Type B pancreatic cell (in vitro differentiated cells): ENCODE measurements at regions not wholly inside any gene's neighbourhood (a gene's known extent, or its start where the extent isn't known, plus 50 kb on each side); places are given as distances from the start of the nearest gene placed in this dataset.
"Not testable (repeated sequence)": the region's sequence is repeated elsewhere in the genome, so short reads cannot be mapped to it uniquely, and the experiment has no call there.

Experiments used
- DNase-seq: peaks from one replicate; pipeline ENCODE4 v3.0.0; 2021; ENCODE audit warnings: mixed read lengths; ENCODE audit not compliant: unreplicated experiment; ENCODE audit errors: extremely low spot score
- H3K27ac Mint-ChIP-seq: 2 replicates; pipeline ENCODE4 v1.8.0; 2021; ENCODE audit warnings: mild to moderate bottlenecking, mixed read lengths
- H3K27me3 Mint-ChIP-seq: 2 replicates; pipeline ENCODE4 v1.8.0; 2021; ENCODE audit warnings: mixed read lengths
- H3K36me3 Mint-ChIP-seq: 2 replicates; pipeline ENCODE4 v1.8.0; 2021; ENCODE audit warnings: mixed read lengths
- H3K4me1 Mint-ChIP-seq: one replicate; pipeline ENCODE4 v1.8.0; 2021; ENCODE audit warnings: mixed read lengths; ENCODE audit not compliant: unreplicated experiment
- H3K4me3 Mint-ChIP-seq: 2 replicates; pipeline ENCODE4 v1.8.0; 2021; ENCODE audit warnings: mild to moderate bottlenecking, mixed read lengths
- H3K9me3 Mint-ChIP-seq: 2 replicates; pipeline ENCODE4 v1.8.0; 2021; ENCODE audit warnings: mixed read lengths
- CTCF ChIP-seq: fragments of 200-600 bp; sonication (generic); conservative IDR thresholded peaks from 2 replicates; pipeline ENCODE4 v1.5.0; 2021; ENCODE audit warnings: antibody characterized with exemption, mild to moderate bottlenecking

- Mint-ChIP-seq H3K4me1 (no peaks in the 10 kb centered on the region), H3K4me3 (no peak overlapping the region), H3K36me3 (no peaks in the 10 kb centered on the region), H3K27me3 (no peaks in the 10 kb centered on the region), H3K27ac (no peak overlapping the region), H3K9me3 (no peaks in the 10 kb centered on the region)
- DNase-seq, result no peak
- no peak for TF ChIP-seq CTCF
Measured at GRCh38 chr4:94063084-94063483, 144.6 kb upstream of the SMARCAD1 start.

DNA sequence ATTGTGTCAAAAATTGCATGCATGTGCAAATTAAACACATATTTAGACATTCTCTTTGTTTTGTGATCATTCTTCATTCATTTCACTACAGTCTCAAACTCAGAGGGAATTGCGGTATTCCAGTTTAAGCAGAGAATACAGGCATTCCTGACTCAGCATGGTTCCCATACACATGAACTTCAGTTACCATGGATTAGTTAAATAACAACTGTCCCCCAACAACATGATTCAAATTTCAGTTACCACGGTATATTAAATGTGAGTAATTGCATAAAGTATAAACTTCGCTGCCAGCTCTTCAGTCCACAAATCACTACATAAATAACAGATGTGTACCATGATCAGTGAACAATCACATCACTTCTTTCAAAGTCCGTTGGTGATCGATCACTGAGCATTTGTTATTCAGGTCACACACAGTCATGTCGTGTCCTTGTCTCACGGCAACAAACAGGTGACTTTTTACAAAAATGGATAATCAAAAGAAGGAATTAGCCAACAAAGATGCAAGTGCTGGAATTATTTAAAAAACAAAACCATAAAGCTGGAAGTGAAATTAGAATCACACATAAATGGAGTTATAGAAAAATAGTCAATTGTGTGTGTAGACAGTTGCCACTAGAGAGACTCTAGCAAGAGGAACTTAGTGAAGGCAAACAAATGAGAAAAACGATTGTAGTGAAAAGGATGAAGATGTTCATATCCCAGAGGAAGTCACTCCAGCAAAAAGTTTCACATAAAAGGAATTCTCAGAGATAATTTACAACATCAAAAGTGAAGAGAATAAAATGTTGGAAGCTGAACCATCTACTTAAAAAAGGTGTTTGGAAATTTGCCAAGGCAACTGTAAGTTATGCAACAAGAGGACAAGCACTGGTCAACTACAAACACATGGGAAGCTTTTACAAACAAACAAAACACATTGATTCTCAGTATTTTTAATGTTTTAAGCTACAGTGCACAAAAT, 138.6 kb upstream of the SMARCAD1 start:
- DNase-seq, result no peak
- Mint-ChIP-seq H3K9me3 (no peaks in the 10 kb centered on the region), H3K4me1 (peaks cover 8% of the 10 kb centered on the region), H3K27ac (no peak overlapping the region), H3K36me3 (no peaks in the 10 kb centered on the region), H3K4me3 (peak overlapping the region; percentile 1), H3K27me3 (no peaks in the 10 kb centered on the region)
- TF ChIP-seq CTCF, result no peak

- Mint-ChIP-seq H3K27ac (no peak overlapping the region), H3K27me3 (no peaks in the 10 kb centered on the region), H3K4me3 (no peak overlapping the region), H3K36me3 (no peaks in the 10 kb centered on the region), H3K4me1 (no peaks in the 10 kb centered on the region), H3K9me3 (no peaks in the 10 kb centered on the region)
- TF ChIP-seq CTCF, result no peak
- DNase-seq, result no peak
Measured at GRCh38 chr4:94076498-94076897, 131.2 kb upstream of the SMARCAD1 start.

- Mint-ChIP-seq H3K4me1 (no peaks in the 10 kb centered on the region), H3K4me3 (no peak overlapping the region), H3K27ac (no peak overlapping the region), H3K36me3 (peaks cover 4% of the 10 kb centered on the region), H3K9me3 (peaks cover 11% of the 10 kb centered on the region), H3K27me3 (no peaks in the 10 kb centered on the region)
- DNase-seq, result no peak
- TF ChIP-seq CTCF, result no peak
Measured at GRCh38 chr4:94084155-94084554, 123.5 kb upstream of the SMARCAD1 start.

- H3K4me1 Mint-ChIP-seq, DNase-seq, H3K9me3 Mint-ChIP-seq, H3K4me3 Mint-ChIP-seq, H3K27ac Mint-ChIP-seq, H3K36me3 Mint-ChIP-seq, H3K27me3 Mint-ChIP-seq: not testable (repeated sequence)
Measured at GRCh38 chr4:94099141-94099540, 108.5 kb upstream of the SMARCAD1 start.

DNA sequence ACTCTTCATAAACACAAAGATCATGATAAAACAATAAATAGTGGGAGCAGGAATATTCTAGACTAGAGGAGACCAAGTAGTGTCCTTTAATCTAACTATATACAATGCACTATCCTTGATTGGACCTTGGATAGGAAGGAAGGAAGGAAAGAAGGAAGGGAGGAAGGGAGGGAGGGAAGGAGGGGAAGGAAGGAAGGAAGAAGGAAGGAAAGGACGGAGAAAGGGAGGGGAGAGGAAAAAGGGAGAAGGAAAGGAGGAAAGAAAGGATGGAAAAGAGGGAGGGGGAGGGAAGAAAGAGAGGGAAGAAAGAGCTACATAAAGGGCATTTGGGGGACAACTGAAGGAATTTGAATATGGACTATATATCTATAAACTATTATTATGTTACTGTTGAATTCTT, 95.0 kb upstream of the SMARCAD1 start:
- no peaks in the 10 kb centered on the region for H3K4me1 Mint-ChIP-seq
- H3K36me3 Mint-ChIP-seq, result no peaks in the 10 kb centered on the region
- H3K9me3 Mint-ChIP-seq, result no peaks in the 10 kb centered on the region
- TF ChIP-seq CTCF, result no peak
- H3K27me3 Mint-ChIP-seq, result no peaks in the 10 kb centered on the region
- no peak overlapping the region for H3K27ac Mint-ChIP-seq
- H3K4me3 Mint-ChIP-seq, result no peak overlapping the region
- DNase-seq, result no peak
